ENCODE measurements at regions not wholly inside any gene's neighbourhood (a gene's known extent, or its start where the extent isn't known, plus 50 kb on each side); places are given as distances from the start of the nearest gene placed in this dataset.

DNA sequence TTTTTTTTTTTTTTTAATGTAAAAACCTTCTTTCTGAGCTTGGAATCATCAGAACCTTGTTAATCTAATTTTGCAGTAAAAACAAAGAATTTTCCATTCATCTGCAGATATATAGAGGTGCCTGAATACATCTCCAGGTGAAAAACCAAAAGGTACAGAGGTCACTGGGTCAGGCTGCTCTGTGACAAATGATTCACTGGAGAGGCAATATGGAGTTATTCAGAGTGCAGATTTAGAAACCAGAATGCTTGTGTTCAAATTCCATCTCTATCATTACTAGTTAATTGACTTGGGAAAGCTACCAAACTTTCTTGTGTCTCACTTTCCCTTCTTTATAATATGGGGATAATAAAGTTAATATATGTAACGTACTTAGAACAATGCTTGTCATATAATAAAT is 51.5 kb upstream of the C1orf53 start:
- TF ChIP-seq, protein P1, sequence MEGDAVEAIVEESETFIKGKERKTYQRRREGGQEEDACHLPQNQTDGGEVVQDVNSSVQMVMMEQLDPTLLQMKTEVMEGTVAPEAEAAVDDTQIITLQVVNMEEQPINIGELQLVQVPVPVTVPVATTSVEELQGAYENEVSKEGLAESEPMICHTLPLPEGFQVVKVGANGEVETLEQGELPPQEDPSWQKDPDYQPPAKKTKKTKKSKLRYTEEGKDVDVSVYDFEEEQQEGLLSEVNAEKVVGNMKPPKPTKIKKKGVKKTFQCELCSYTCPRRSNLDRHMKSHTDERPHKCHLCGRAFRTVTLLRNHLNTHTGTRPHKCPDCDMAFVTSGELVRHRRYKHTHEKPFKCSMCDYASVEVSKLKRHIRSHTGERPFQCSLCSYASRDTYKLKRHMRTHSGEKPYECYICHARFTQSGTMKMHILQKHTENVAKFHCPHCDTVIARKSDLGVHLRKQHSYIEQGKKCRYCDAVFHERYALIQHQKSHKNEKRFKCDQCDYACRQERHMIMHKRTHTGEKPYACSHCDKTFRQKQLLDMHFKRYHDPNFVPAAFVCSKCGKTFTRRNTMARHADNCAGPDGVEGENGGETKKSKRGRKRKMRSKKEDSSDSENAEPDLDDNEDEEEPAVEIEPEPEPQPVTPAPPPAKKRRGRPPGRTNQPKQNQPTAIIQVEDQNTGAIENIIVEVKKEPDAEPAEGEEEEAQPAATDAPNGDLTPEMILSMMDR (conservative IDR thresholded peaks at IDR 0.05) = no peak
- Mint-ChIP-seq H3K4me3 (no peak overlapping the region), H3K27ac (ENCODE audit: unreplicated experiment) (no peak overlapping the region), H3K4me1 (no peaks in the 10 kb centered on the region), H3K27me3 (ENCODE audit: low read depth) (no peaks in the 10 kb centered on the region), H3K36me3 (ENCODE audit: low read depth) (no peaks in the 10 kb centered on the region), H3K9me3 (peaks cover 3% of the 10 kb centered on the region)
- no peak for DNase-seq (ENCODE audit: low read depth, low spot score)

DNA sequence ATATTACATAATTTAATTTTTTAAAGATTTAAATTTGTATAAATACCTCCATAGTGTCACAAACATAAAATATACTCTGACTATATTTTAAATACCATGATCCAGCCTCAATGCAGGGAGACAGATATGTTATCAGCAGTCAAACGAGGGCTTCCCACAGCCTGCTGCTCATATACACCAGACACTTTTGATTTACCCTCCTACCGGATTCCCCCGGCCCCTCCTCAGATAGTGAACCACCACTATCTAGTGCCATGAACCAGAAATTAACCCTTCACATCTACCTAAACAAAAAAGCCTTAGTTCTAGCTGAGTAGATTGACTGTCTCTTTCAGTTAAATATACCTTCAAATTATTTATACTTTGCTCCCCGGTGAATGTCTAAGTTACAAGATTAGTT is 52.4 kb upstream of the C1orf53 start:
- TF ChIP-seq, protein P1 (conservative IDR thresholded peaks at IDR 0.05) = no peak
- H3K27me3 Mint-ChIP-seq (ENCODE audit: low read depth) = no peaks in the 10 kb centered on the region
- H3K36me3 Mint-ChIP-seq (ENCODE audit: low read depth) = no peaks in the 10 kb centered on the region
- no peak for DNase-seq (ENCODE audit: low read depth, low spot score)
- H3K27ac Mint-ChIP-seq (ENCODE audit: unreplicated experiment) = no peak overlapping the region
- H3K4me3 Mint-ChIP-seq = no peak overlapping the region
- peaks cover 3% of the 10 kb centered on the region for H3K4me1 Mint-ChIP-seq
- H3K9me3 Mint-ChIP-seq = no peaks in the 10 kb centered on the region

DNA sequence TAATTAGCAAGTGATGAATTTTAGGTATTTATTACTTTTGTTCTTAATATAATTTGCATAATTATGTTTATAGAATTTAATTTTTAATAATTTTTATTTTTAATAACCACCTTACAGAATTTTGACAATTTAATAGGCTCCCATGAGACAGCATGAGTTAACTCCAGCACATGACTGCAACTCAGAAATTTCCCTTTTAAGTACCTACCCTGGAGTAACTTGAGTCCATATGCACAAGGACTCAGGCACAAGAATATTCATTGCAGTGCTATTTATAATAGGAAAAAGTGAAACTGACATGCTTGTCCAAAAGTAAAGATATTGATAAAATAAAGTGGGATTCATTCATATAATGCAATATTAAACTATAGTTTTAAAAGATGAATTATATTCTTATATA is 54.1 kb upstream of the C1orf53 start:
- H3K4me1 Mint-ChIP-seq = peaks cover 3% of the 10 kb centered on the region

DNA sequence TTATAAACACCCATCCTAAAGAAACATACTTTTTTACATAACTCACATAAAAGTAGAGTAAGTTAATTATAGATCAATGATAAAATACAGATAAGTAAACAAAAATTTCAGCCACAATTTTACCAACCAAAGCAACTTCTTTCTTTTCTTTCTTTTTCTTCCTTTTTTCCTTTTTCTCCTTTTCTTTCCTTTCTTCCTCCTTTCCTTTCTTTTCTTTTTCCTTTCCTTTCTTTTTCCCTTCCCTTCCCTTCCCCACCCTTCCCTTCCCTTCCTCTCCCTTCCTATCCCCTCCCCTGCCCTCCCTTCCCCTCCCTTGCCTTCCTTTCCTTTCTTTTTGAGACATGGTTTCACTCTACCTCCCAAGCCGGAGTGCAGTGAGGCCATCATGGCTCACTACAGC is 56.5 kb upstream of the C1orf53 start:
- TF ChIP-seq, protein P1 (conservative IDR thresholded peaks at IDR 0.05) = no peak
- DNase-seq (ENCODE audit: low read depth, low spot score) = no peak
- H3K9me3 Mint-ChIP-seq = no peaks in the 10 kb centered on the region
- H3K27ac Mint-ChIP-seq (ENCODE audit: unreplicated experiment) = peak overlapping the region; percentile 75
- H3K36me3 Mint-ChIP-seq (ENCODE audit: low read depth) = no peaks in the 10 kb centered on the region
- no peaks in the 10 kb centered on the region for H3K27me3 Mint-ChIP-seq (ENCODE audit: low read depth)
- H3K4me1 Mint-ChIP-seq = peaks cover 3% of the 10 kb centered on the region
- H3K4me3 Mint-ChIP-seq = no peak overlapping the region

More for the DNA sequence above, 54.1 kb upstream of the C1orf53 start:
- H3K36me3 Mint-ChIP-seq (ENCODE audit: low read depth) = no peaks in the 10 kb centered on the region
- H3K9me3 Mint-ChIP-seq = no peaks in the 10 kb centered on the region
- no peak for DNase-seq (ENCODE audit: low read depth, low spot score)
- no peak overlapping the region for H3K4me3 Mint-ChIP-seq
- H3K27ac Mint-ChIP-seq (ENCODE audit: unreplicated experiment) = no peak overlapping the region
- TF ChIP-seq, protein P1 (conservative IDR thresholded peaks at IDR 0.05) = no peak
- H3K27me3 Mint-ChIP-seq (ENCODE audit: low read depth) = no peaks in the 10 kb centered on the region

DNA sequence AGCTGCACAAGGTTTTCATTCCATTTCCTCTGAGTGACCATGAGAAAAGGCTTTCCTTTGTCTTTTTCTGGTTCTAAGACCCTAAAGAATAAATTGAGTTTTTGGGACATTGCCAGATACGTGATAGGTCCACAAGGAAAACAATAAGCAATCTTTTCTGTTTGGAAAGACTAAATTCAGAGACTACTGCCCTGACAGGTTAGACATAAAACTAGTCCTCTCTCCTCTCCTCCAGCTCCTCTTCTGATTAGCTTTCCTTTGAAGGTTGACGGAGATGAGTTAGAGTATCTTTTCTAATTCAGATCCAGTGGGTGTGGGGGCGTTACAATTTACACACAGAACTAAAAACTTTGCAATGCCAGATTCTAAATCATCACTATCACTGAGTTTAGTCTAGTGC is 57.8 kb upstream of the C1orf53 start:
- Mint-ChIP-seq H3K4me1 (peaks cover 3% of the 10 kb centered on the region), H3K36me3 (ENCODE audit: low read depth) (no peaks in the 10 kb centered on the region), H3K9me3 (no peaks in the 10 kb centered on the region), H3K4me3 (no peak overlapping the region), H3K27ac (ENCODE audit: unreplicated experiment) (no peak overlapping the region), H3K27me3 (ENCODE audit: low read depth) (no peaks in the 10 kb centered on the region)
- TF ChIP-seq, protein P1 (conservative IDR thresholded peaks at IDR 0.05) = no peak
- no peak for DNase-seq (ENCODE audit: low read depth, low spot score)

DNA sequence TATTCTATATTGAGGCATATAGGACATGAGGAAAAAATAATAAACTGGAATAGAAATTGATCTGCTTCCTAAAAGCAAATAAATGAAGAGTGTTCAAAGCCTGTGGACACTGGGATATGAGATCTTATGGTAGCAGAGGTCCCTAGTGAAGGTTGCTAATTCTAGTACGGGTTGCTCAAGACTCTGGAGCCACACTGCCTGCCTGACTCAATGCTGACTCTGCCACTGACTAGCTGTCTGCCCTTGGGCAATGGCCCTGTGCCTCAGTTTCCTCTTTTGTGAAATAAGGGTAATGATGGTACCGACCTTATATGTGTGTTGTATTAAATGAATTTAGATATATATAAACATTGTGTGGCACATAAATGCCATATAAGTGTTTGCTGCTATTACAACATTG is 59.0 kb upstream of the C1orf53 start:
- Mint-ChIP-seq H3K36me3 (ENCODE audit: low read depth) (no peaks in the 10 kb centered on the region), H3K9me3 (no peaks in the 10 kb centered on the region), H3K4me3 (no peak overlapping the region), H3K4me1 (peaks cover 3% of the 10 kb centered on the region), H3K27ac (ENCODE audit: unreplicated experiment) (no peak overlapping the region), H3K27me3 (ENCODE audit: low read depth) (no peaks in the 10 kb centered on the region)
- TF ChIP-seq, protein P1 (conservative IDR thresholded peaks at IDR 0.05) = no peak
- DNase-seq (ENCODE audit: low read depth, low spot score) = no peak

Data from neural crest cell (in vitro differentiated cells).